CD4-positive, alpha-beta memory T cell (primary cell): ENCODE measurements at regions not wholly inside any gene's neighbourhood (a gene's known extent, or its start where the extent isn't known, plus 50 kb on each side); places are given as distances from the start of the nearest gene placed in this dataset.

Experiments
- CTCF ChIA-PET: fragments of 350-600 bp; sonication (Branson Sonifier 250); formaldehyde crosslinking; loops from one replicate; lab custom pipeline; 2021; ENCODE audit warnings: inconsistent platforms; ENCODE audit not compliant: partially characterized antibody; lab: Charles Lee
- POLR2A ChIA-PET: fragments of 350-600 bp; sonication (Branson Sonifier 250); formaldehyde crosslinking; loops from one replicate; lab custom pipeline; 2021; ENCODE audit not compliant: partially characterized antibody; lab: Charles Lee
- DNase-seq, 5 donors: peaks; one replicate each; pipeline versions ENCODE4 v3.0.0 to v3.0.0-alpha.2; 2020 to 2022; ENCODE audit warnings: mixed read lengths in 1 of 5
- H3K27ac ChIP-seq: one replicate; pipeline ENCODE4 v1.7.0; 2013; ENCODE audit warnings: low read depth, low read length
- H3K27me3 ChIP-seq: 2 replicates; pipeline ENCODE4 v1.7.0; 2013; ENCODE audit warnings: mild to moderate bottlenecking, low read length, moderate library complexity; ENCODE audit not compliant: insufficient read depth
- H3K36me3 ChIP-seq: 2 replicates; pipeline ENCODE4 v1.7.0; 2013; ENCODE audit warnings: mild to moderate bottlenecking, low read length, moderate library complexity; ENCODE audit not compliant: insufficient read depth
- H3K4me1 ChIP-seq: 2 replicates; pipeline ENCODE4 v1.7.0; 2013; ENCODE audit warnings: mild to moderate bottlenecking, low read length, moderate library complexity; ENCODE audit not compliant: insufficient read depth
- H3K4me3 ChIP-seq, 2 donors: one replicate each; pipeline ENCODE4 v1.7.0; 2013; ENCODE audit warnings: low read length in 2 of 2, mild to moderate bottlenecking in 1 of 2
- H3K9me3 ChIP-seq, 2 donors: one replicate each; pipeline ENCODE4 v1.7.0; 2013; ENCODE audit warnings: low read length in 2 of 2, control low read depth in 1 of 2; ENCODE audit not compliant: control insufficient read depth in 1 of 2
- H3K27ac Mint-ChIP-seq, 7 donors: one replicate each; pipeline ENCODE4 v1.8.0; 2020 to 2021; ENCODE audit warnings: mixed read lengths in 7 of 7, mild to moderate bottlenecking in 6 of 7, inconsistent platforms in 3 of 7, moderate library complexity in 3 of 7
- H3K27me3 Mint-ChIP-seq, 2 donors: one replicate each; pipeline ENCODE4 v1.8.0; 2020 to 2021; ENCODE audit warnings: mixed read lengths in 2 of 2
- H3K36me3 Mint-ChIP-seq, 2 donors: one replicate each; pipeline ENCODE4 v1.8.0; 2020 to 2021; ENCODE audit warnings: mixed read lengths in 2 of 2, inconsistent platforms in 1 of 2, mild to moderate bottlenecking in 1 of 2
- H3K4me1 Mint-ChIP-seq, 4 donors: one replicate each; pipeline ENCODE4 v1.8.0; 2020 to 2021; ENCODE audit warnings: mixed read lengths in 4 of 4, mild to moderate bottlenecking in 1 of 4
- H3K4me3 Mint-ChIP-seq, 8 donors: one replicate each; pipeline ENCODE4 v1.8.0; 2020 to 2021; ENCODE audit warnings: mixed read lengths in 8 of 8, mild to moderate bottlenecking in 7 of 8, moderate library complexity in 6 of 8, inconsistent platforms in 3 of 8
- H3K9me3 Mint-ChIP-seq, 8 donors: one replicate each; pipeline ENCODE4 v1.8.0; 2020 to 2021; ENCODE audit warnings: mixed read lengths in 8 of 8, mild to moderate bottlenecking in 5 of 8, inconsistent platforms in 3 of 8, moderate library complexity in 1 of 8
- intact Hi-C: fragments of 100-400 bp; cut with micrococcal nuclease; formaldehyde crosslinking; loops from one replicate; pipeline ENCODE4 v1.15.1; 2023

DNA sequence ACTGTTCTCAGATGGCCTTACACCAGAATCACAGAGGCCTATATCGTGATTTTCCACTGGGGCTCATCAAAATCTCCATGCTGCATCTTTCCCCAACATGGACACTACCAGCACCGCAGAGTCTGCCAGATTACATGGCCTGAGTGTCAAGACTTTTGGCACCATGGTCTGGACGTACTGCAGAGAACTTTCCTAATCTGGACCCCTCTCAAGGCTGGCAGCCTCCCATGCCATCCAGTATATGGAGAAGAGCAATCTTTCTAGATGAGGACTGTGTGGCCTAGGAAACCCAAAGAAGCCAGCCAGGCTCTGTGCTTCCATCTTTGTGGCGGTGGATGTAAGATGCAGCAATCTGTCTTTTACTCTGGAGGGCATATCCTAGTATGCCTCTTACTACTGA is 139.2 kb downstream of the ADAMTS15 start:
- Mint-ChIP-seq H3K9me3 (peaks cover 0 to 7% (median 0%) of the 10 kb centered on the region in 8 donors), H3K36me3 (no peaks in the 10 kb centered on the region), H3K27me3 (peaks cover 2 to 3% of the 10 kb centered on the region in 2 donors), H3K27ac (no peak overlapping the region), H3K4me1 (no peaks in the 10 kb centered on the region), H3K4me3 (no peak overlapping the region)
- POLR2A ChIA-PET, result no interaction called here
- Histone ChIP-seq H3K36me3 (no peaks in the 10 kb centered on the region), H3K27me3 (no peaks in the 10 kb centered on the region), H3K4me3 (no peak overlapping the region), H3K27ac (no peak overlapping the region), H3K9me3 (no peaks in the 10 kb centered on the region), H3K4me1 (no peaks in the 10 kb centered on the region)
- intact Hi-C loops, result no loop called here
- CTCF ChIA-PET, result no interaction called here
- no peak for DNase-seq

- H3K4me1 Mint-ChIP-seq, result no peaks in the 10 kb centered on the region
- no peaks in the 10 kb centered on the region for H3K36me3 Mint-ChIP-seq
- Histone ChIP-seq H3K27ac (no peak overlapping the region), H3K9me3 (no peaks in the 10 kb centered on the region), H3K36me3 (no peaks in the 10 kb centered on the region), H3K27me3 (no peaks in the 10 kb centered on the region), H3K4me1 (no peaks in the 10 kb centered on the region), H3K4me3 (no peak overlapping the region)
- ChIA-PET POLR2A (no interaction called here), CTCF (no interaction called here)
- DNase-seq, result no peak
- peaks cover 1 to 3% of the 10 kb centered on the region in 2 donors for H3K27me3 Mint-ChIP-seq
- H3K4me3 Mint-ChIP-seq, result no peak overlapping the region
- H3K9me3 Mint-ChIP-seq, result peaks cover 0 to 10% (median 0%) of the 10 kb centered on the region in 8 donors
- H3K27ac Mint-ChIP-seq, result no peak overlapping the region
- intact Hi-C loops, result no loop called here
Measured at GRCh38 chr11:130588471-130588870, 140.0 kb downstream of the ADAMTS15 start.

- Histone ChIP-seq H3K36me3 (no peaks in the 10 kb centered on the region), H3K4me1 (no peaks in the 10 kb centered on the region), H3K27me3 (no peaks in the 10 kb centered on the region), H3K4me3 (no peak overlapping the region), H3K9me3 (no peaks in the 10 kb centered on the region), H3K27ac (no peak overlapping the region)
- ChIA-PET CTCF (no interaction called here), POLR2A (no interaction called here)
- no peak for DNase-seq
- Mint-ChIP-seq H3K4me3 (no peak overlapping the region), H3K9me3 (peaks cover 0 to 10% (median 0%) of the 10 kb centered on the region in 8 donors), H3K36me3 (no peaks in the 10 kb centered on the region), H3K27me3 (peaks cover 3 to 4% of the 10 kb centered on the region in 2 donors), H3K4me1 (no peaks in the 10 kb centered on the region), H3K27ac (no peak overlapping the region)
- intact Hi-C loops, result no loop called here
Measured at GRCh38 chr11:130592056-130592455, 143.6 kb downstream of the ADAMTS15 start.

GRCh38 chr11:130593064-130593463 is 144.6 kb downstream of the ADAMTS15 start:
- H3K4me3 ChIP-seq, result no peak overlapping the region
- no peaks in the 10 kb centered on the region for H3K36me3 ChIP-seq
- Mint-ChIP-seq H3K27me3 (peaks cover 2 to 4% of the 10 kb centered on the region in 2 donors), H3K36me3 (no peaks in the 10 kb centered on the region), H3K4me1 (no peaks in the 10 kb centered on the region), H3K9me3 (peaks cover 0 to 10% (median 0%) of the 10 kb centered on the region in 8 donors), H3K27ac (no peak overlapping the region), H3K4me3 (no peak overlapping the region)
- no peaks in the 10 kb centered on the region for H3K4me1 ChIP-seq
- H3K27ac ChIP-seq, result no peak overlapping the region
- no peaks in the 10 kb centered on the region for H3K9me3 ChIP-seq
- intact Hi-C loops, result no loop called here
- H3K27me3 ChIP-seq, result no peaks in the 10 kb centered on the region
- ChIA-PET POLR2A (no interaction called here), CTCF (no interaction called here)
- no peak for DNase-seq

- Mint-ChIP-seq H3K27me3 (peaks cover 2% of the 10 kb centered on the region in 2 donors), H3K9me3 (no peaks in the 10 kb centered on the region), H3K36me3 (no peaks in the 10 kb centered on the region), H3K4me1 (no peaks in the 10 kb centered on the region), H3K27ac (no peak overlapping the region), H3K4me3 (no peak overlapping the region)
- H3K9me3 ChIP-seq, result no peaks in the 10 kb centered on the region
- no peaks in the 10 kb centered on the region for H3K36me3 ChIP-seq
- H3K4me3 ChIP-seq, result no peak overlapping the region
- CTCF ChIA-PET, result no interaction called here
- POLR2A ChIA-PET, result no interaction called here
- intact Hi-C loops, result no loop called here
- no peaks in the 10 kb centered on the region for H3K27me3 ChIP-seq
- no peak for DNase-seq
- no peak overlapping the region for H3K27ac ChIP-seq
- H3K4me1 ChIP-seq, result no peaks in the 10 kb centered on the region
Measured at GRCh38 chr11:130598433-130598832, 150.0 kb downstream of the ADAMTS15 start.

- Histone ChIP-seq H3K4me1 (no peaks in the 10 kb centered on the region), H3K4me3 (no peak overlapping the region), H3K27me3 (no peaks in the 10 kb centered on the region), H3K9me3 (no peaks in the 10 kb centered on the region), H3K27ac (no peak overlapping the region), H3K36me3 (no peaks in the 10 kb centered on the region)
- Mint-ChIP-seq H3K4me3 (no peak overlapping the region), H3K9me3 (no peaks in the 10 kb centered on the region), H3K27me3 (peaks cover 0 to 2% of the 10 kb centered on the region in 2 donors), H3K4me1 (no peaks in the 10 kb centered on the region), H3K36me3 (no peaks in the 10 kb centered on the region), H3K27ac (no peak overlapping the region)
- ChIA-PET CTCF (no interaction called here), POLR2A (no interaction called here)
- no peak for DNase-seq
- intact Hi-C loops, result no loop called here
Measured at GRCh38 chr11:130599073-130599654, 150.7 kb downstream of the ADAMTS15 start.

DNA sequence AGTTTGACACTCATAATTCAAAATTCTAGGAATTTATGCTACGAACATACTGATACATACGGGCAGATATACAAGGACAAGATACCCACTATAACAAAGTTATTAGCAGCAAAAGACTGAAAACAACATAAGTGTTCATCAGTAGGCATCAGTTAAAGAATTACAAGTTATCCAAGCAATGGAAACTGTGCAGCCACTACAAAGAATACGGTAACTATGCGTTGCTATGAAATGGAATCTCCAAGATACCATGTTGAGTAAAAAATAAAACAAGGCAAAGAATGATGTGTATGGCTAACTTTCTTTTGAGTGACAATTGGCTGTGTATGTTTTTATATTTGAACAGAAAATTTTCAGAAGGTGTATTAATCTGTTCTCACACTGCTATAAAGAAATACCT is 151.7 kb downstream of the ADAMTS15 start:
- intact Hi-C loops, result no loop called here
- Histone ChIP-seq H3K4me3 (no peak overlapping the region), H3K27ac (no peak overlapping the region), H3K27me3 (no peaks in the 10 kb centered on the region), H3K4me1 (no peaks in the 10 kb centered on the region), H3K36me3 (no peaks in the 10 kb centered on the region), H3K9me3 (no peaks in the 10 kb centered on the region)
- Mint-ChIP-seq H3K4me3 (no peak overlapping the region), H3K27ac (no peak overlapping the region), H3K9me3 (no peaks in the 10 kb centered on the region), H3K27me3 (no peaks in the 10 kb centered on the region), H3K4me1 (no peaks in the 10 kb centered on the region), H3K36me3 (no peaks in the 10 kb centered on the region)
- ChIA-PET POLR2A (no interaction called here), CTCF (no interaction called here)
- DNase-seq, result no peak

GRCh38 chr11:130600616-130601015 is 152.2 kb downstream of the ADAMTS15 start:
- Histone ChIP-seq H3K27me3 (no peaks in the 10 kb centered on the region), H3K4me3 (no peak overlapping the region), H3K27ac (no peak overlapping the region), H3K4me1 (no peaks in the 10 kb centered on the region), H3K36me3 (no peaks in the 10 kb centered on the region), H3K9me3 (no peaks in the 10 kb centered on the region)
- Mint-ChIP-seq H3K27me3 (no peaks in the 10 kb centered on the region), H3K4me1 (no peaks in the 10 kb centered on the region), H3K27ac (no peak overlapping the region), H3K4me3 (no peak overlapping the region), H3K9me3 (no peaks in the 10 kb centered on the region), H3K36me3 (no peaks in the 10 kb centered on the region)
- ChIA-PET CTCF (no interaction called here), POLR2A (no interaction called here)
- intact Hi-C loops, result no loop called here
- no peak for DNase-seq
